HepG2 (cell line): ENCODE measurements at regions not wholly inside any gene's neighbourhood (a gene's known extent, or its start where the extent isn't known, plus 50 kb on each side); places are given as distances from the start of the nearest gene placed in this dataset.
A peak's percentile ranks its signal among the peaks of the same experiment; 100 is the strongest.

ENCODE experiments used
- ATAC-seq: fragments of 200-7000 bp; cut with Tn5 transposase; 3 replicates; pipeline ENCODE4 v1.9.1; 2020; ENCODE audit warnings: mild to moderate bottlenecking, moderate library complexity
- BruUV-seq: library from RNA; stranded (reverse); fragments of 400-500 nt; replicated peaks from 2 replicates; lab custom pipeline; 2021; lab: Mats Ljungman, UMichigan
- CTCF ChIA-PET: fragments of 300-600 bp; formaldehyde crosslinking; extraction: SDS; loops from one replicate; lab custom pipeline; 2021; ENCODE audit warnings: low total read pairs, inconsistent platforms, low intra/inter-chr PET ratio; lab: Yijun Ruan, JAX
- POLR2A ChIA-PET: fragments of 350-600 bp; sonication (Branson Sonifier 250); formaldehyde crosslinking; loops from one replicate; lab custom pipeline; 2020; ENCODE audit warnings: antibody characterized with exemption, inconsistent platforms; lab: Yijun Ruan, JAX
- DNase-seq: peaks from one replicate; pipeline ENCODE4 v3.0.0-alpha.2; 2015; ENCODE audit warnings: low spot score
- FAIRE-seq: peaks from 3 replicates; lab custom pipeline; 2011; peaks lifted over from hg19 to GRCh38; lab: Jason Lieb, UNC
- H2AFZ ChIP-seq: one replicate; pipeline ENCODE4 v1.6.1; 2011; ENCODE audit warnings: low read length, inconsistent platforms
- H3K27ac ChIP-seq: fragments of 300-600 bp; 3 replicates; pipeline ENCODE4 v1.8.0; 2011; ENCODE audit warnings: mixed run types, mild to moderate bottlenecking, mixed read lengths, low read length, inconsistent platforms; ENCODE audit not compliant: insufficient read depth; ENCODE audit errors: extremely low read length
- H3K27me3 ChIP-seq, 2 experiments: fragments of 200-600 bp in 1 of 2; 2 replicates in 1 of 2; 3 replicates in 1 of 2; pipeline versions ENCODE4 v1.6.0 to v1.8.0; 2011; ENCODE audit warnings: low read length in 2 of 2, mild to moderate bottlenecking in 2 of 2, moderate library complexity in 2 of 2, inconsistent platforms in 1 of 2; ENCODE audit not compliant: insufficient read depth in 2 of 2, control insufficient read depth in 1 of 2
- H3K36me3 ChIP-seq, 2 experiments: fragments of 200-600 bp in 1 of 2; replicated peaks in 1 of 2; 2 replicates in 1 of 2; 3 replicates in 1 of 2; pipeline versions ENCODE4 v1.5.1 to v1.8.0; 2011; ENCODE audit warnings: low read length in 2 of 2, inconsistent platforms in 1 of 2; ENCODE audit not compliant: insufficient read depth in 2 of 2, control insufficient read depth in 1 of 2
- H3K4me1 ChIP-seq: 2 replicates; pipeline ENCODE4 v1.5.1; 2012; ENCODE audit warnings: low read length, inconsistent platforms; ENCODE audit not compliant: insufficient read depth
- H3K4me2 ChIP-seq: 2 replicates; pipeline ENCODE4 v1.6.0; 2011; ENCODE audit warnings: low read depth, low read length, inconsistent platforms
- H3K4me3 ChIP-seq, 3 experiments: fragments of 200-600 bp in 1 of 3; sonication (generic), shearing (Covaris generic) in 1 of 3; replicated peaks in 1 of 3; 2 replicates each; pipeline ENCODE4 v1.5.1; 2011 to 2016; ENCODE audit warnings: low read length in 3 of 3, inconsistent platforms in 2 of 3, low read depth in 2 of 3, mild to moderate bottlenecking in 2 of 3, control low read depth in 1 of 3, mixed read lengths in 1 of 3; ENCODE audit not compliant: insufficient read depth in 1 of 3
- H3K79me2 ChIP-seq: one replicate; pipeline ENCODE4 v1.6.1; 2011; ENCODE audit warnings: low read length, inconsistent platforms; ENCODE audit not compliant: insufficient read depth
- H3K9ac ChIP-seq: 2 replicates; pipeline ENCODE4 v1.6.0; 2011; ENCODE audit warnings: mild to moderate bottlenecking, low read depth, low read length, inconsistent platforms; ENCODE audit not compliant: insufficient read depth
- H3K9me3 ChIP-seq: 2 replicates; pipeline ENCODE4 v1.5.1; 2012; ENCODE audit warnings: mild to moderate bottlenecking, low read length
- H4K20me1 ChIP-seq: 2 replicates; pipeline ENCODE4 v1.6.0; 2011; ENCODE audit warnings: inconsistent platforms, mild to moderate bottlenecking, low read length, moderate library complexity; ENCODE audit not compliant: insufficient read depth
- IKZF5 ChIP-seq: IDR thresholded peaks from 2 replicates; pipeline ENCODE4 v1.6.1; 2018; ENCODE audit warnings: missing genetic modification reagents, mild to moderate bottlenecking, missing compliant biosample characterization
- KLF6 ChIP-seq: IDR thresholded peaks from 2 replicates; pipeline ENCODE4 v1.8.0; 2016; ENCODE audit warnings: missing biosample characterization, missing genetic modification reagents
- MTF2 ChIP-seq: sonication (generic); formaldehyde crosslinking; IDR thresholded peaks from 2 replicates; pipeline ENCODE4 v1.5.0; 2020; ENCODE audit warnings: missing genetic modification reagents, borderline replicate concordance
- RAD21 ChIP-seq: fragments of 450-650 bp; formaldehyde crosslinking; IDR thresholded peaks from 2 replicates; pipeline ENCODE4 v1.5.0; 2020; ENCODE audit warnings: mild to moderate bottlenecking
- REPIN1 ChIP-seq: sonication (generic); formaldehyde crosslinking; IDR thresholded peaks from 2 replicates; pipeline ENCODE4 v1.8.0; 2022; ENCODE audit warnings: missing genetic modification reagents, low read depth, mild to moderate bottlenecking, borderline replicate concordance
- SIX1 ChIP-seq: sonication (generic); formaldehyde crosslinking; IDR thresholded peaks from 2 replicates; pipeline ENCODE4 v1.4.0; 2020; ENCODE audit warnings: missing genetic modification reagents, borderline replicate concordance
- STAG1 ChIP-seq: sonication (generic); formaldehyde crosslinking; IDR thresholded peaks from 2 replicates; pipeline ENCODE4 v1.4.0; 2020; ENCODE audit warnings: missing genetic modification reagents
- TBX3 ChIP-seq: fragments of 450-650 bp; IDR thresholded peaks from 2 replicates; pipeline ENCODE4 v1.6.1; 2017; ENCODE audit warnings: antibody characterized with exemption, mild to moderate bottlenecking, inconsistent platforms, borderline replicate concordance
- ZMYM2 ChIP-seq: sonication (generic); formaldehyde crosslinking; IDR thresholded peaks from 2 replicates; pipeline ENCODE4 v1.8.0; 2022; ENCODE audit warnings: mild to moderate bottlenecking, missing genetic modification reagents
- ZNF282 ChIP-seq: fragments of 450-650 bp; IDR thresholded peaks from 2 replicates; pipeline ENCODE4 v1.6.1; 2018; ENCODE audit not compliant: partially characterized antibody
- ZNF570 ChIP-seq: sonication (generic); formaldehyde crosslinking; IDR thresholded peaks from 2 replicates; pipeline ENCODE4 v1.4.0; 2020; ENCODE audit warnings: mild to moderate bottlenecking, missing genetic modification reagents, borderline replicate concordance
- ZNF607 ChIP-seq: sonication (generic); formaldehyde crosslinking; IDR thresholded peaks from 2 replicates; pipeline ENCODE4 v1.5.1; 2020; ENCODE audit warnings: missing genetic modification reagents, mild to moderate bottlenecking, borderline replicate concordance
- ZNF629 ChIP-seq: sonication (generic); formaldehyde crosslinking; conservative IDR thresholded peaks from 2 replicates; pipeline ENCODE4 v1.5.0; 2020; ENCODE audit warnings: missing genetic modification reagents
- ZNF691 ChIP-seq: sonication (generic); formaldehyde crosslinking; IDR thresholded peaks from 2 replicates; pipeline ENCODE4 v1.4.0; 2020; ENCODE audit warnings: missing genetic modification reagents, low read depth, mild to moderate bottlenecking, borderline replicate concordance
- ZNF749 ChIP-seq: sonication (generic); formaldehyde crosslinking; IDR thresholded peaks from 2 replicates; pipeline ENCODE4 v1.8.0; 2022; ENCODE audit warnings: mild to moderate bottlenecking, missing genetic modification reagents, moderate library complexity, borderline replicate concordance
- ZNF800 ChIP-seq: sonication (generic); formaldehyde crosslinking; IDR thresholded peaks from 2 replicates; pipeline ENCODE4 v1.4.0; 2020; ENCODE audit warnings: missing genetic modification reagents
- WGBS: methylation state at CpG from one replicate; pipeline ENCODE4 v1.1.6; 2017; ENCODE audit warnings: low lambda C conversion rate; 5-methylcytosine and 5-hydroxymethylcytosine counted together
- in situ Hi-C: cut with HindIII; loops from 2 replicates; pipeline ENCODE4 v1.10.0; 2017; ENCODE audit warnings: low pct_unique_long_range_greater_than_20kb; ENCODE audit not compliant: extremely low pct_ligation_motif_present
- intact Hi-C: fragments of 100-400 bp; cut with micrococcal nuclease; formaldehyde crosslinking; loops from one replicate; pipeline ENCODE4 v1.10.0; 2022; ENCODE audit not compliant: unreplicated experiment
- TF ChIP-seq, protein P1 (sequence below): sonication (generic); formaldehyde crosslinking; IDR thresholded peaks from 2 replicates; pipeline ENCODE4 v1.5.0; 2020; ENCODE audit warnings: mild to moderate bottlenecking, missing genetic modification reagents, moderate library complexity

DNA sequence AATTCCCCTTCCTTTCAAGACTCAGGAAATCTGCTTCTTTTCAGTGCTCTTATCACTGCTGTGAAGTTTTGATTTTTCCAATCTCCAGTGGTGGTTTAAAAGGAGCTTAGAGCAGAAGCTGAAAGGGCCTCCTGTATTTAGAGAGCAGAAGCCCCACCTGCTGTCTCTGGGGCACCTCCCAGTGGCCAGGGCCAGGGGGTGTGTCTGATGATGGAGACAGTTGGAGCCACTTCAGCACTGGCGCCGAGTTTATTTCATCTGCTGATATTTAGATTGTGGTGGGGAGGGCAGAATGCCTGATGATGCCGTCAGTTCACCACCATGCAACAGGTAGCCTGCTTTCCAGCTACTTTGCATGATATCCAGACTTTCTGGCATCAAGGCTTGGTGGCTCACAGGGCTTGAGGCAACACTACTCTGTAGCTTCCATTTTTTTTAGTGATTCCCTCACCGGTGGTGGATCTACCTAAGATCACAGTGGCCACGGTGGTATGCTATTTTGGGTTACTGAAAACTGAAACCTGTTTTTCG lies 371.9 kb downstream of the KCNRG start (continued):
- no peak for TF ChIP-seq IKZF5 (CRISPR knock-in tag)
- TF ChIP-seq RAD21 (CRISPR knock-in tag) = peak; percentile 36; the same call in 1 of the 2 replicates
- TF ChIP-seq ZNF691 (CRISPR knock-in tag) = no peak
- no peak for TF ChIP-seq ZNF607 (CRISPR knock-in tag)
- no peak for TF ChIP-seq SIX1 (CRISPR knock-in tag)
- TF ChIP-seq ZNF629 (CRISPR knock-in tag) = no peak
- TF ChIP-seq STAG1 (CRISPR knock-in tag) = peak; percentile 68
- TF ChIP-seq, protein P1, sequence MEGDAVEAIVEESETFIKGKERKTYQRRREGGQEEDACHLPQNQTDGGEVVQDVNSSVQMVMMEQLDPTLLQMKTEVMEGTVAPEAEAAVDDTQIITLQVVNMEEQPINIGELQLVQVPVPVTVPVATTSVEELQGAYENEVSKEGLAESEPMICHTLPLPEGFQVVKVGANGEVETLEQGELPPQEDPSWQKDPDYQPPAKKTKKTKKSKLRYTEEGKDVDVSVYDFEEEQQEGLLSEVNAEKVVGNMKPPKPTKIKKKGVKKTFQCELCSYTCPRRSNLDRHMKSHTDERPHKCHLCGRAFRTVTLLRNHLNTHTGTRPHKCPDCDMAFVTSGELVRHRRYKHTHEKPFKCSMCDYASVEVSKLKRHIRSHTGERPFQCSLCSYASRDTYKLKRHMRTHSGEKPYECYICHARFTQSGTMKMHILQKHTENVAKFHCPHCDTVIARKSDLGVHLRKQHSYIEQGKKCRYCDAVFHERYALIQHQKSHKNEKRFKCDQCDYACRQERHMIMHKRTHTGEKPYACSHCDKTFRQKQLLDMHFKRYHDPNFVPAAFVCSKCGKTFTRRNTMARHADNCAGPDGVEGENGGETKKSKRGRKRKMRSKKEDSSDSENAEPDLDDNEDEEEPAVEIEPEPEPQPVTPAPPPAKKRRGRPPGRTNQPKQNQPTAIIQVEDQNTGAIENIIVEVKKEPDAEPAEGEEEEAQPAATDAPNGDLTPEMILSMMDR = peak; percentile 46
- no peak for TF ChIP-seq MTF2 (CRISPR knock-in tag)

GRCh38 chr13:50388481-50388880 lies 373.2 kb downstream of the KCNRG start:
- H3K79me2 ChIP-seq = no peaks in the 10 kb centered on the region
- H3K36me3 ChIP-seq = peaks cover 0 to 2% of the 10 kb centered on the region in 2 experiments; a peak in 1 of 5 replicates
- H2AFZ ChIP-seq = no peak overlapping the region
- FAIRE-seq (no peak), ATAC-seq (no peak), DNase-seq (no peak)
- BruUV-seq = no TSS peak
- POLR2A ChIA-PET = no interaction called here
- H3K9ac ChIP-seq = no peak overlapping the region
- WGBS = 95% methylated on average over 3 of the region's 3 CpGs
- no peak overlapping the region for H3K4me3 ChIP-seq
- CTCF ChIA-PET = no interaction called here
- H3K4me2 ChIP-seq = no peak overlapping the region
- in situ Hi-C loops = no loop called here
- no peak overlapping the region for H3K27ac ChIP-seq
- peaks cover 27% of the 10 kb centered on the region for H3K4me1 ChIP-seq
- H3K9me3 ChIP-seq = no peaks in the 10 kb centered on the region
- H3K27me3 ChIP-seq = no peaks in the 10 kb centered on the region; a peak in 1 of 5 replicates
- intact Hi-C loops = no loop called here
- no peaks in the 10 kb centered on the region for H4K20me1 ChIP-seq
- TF ChIP-seq ZMYM2 (CRISPR knock-in tag) (no peak), ZNF800 (CRISPR knock-in tag) (no peak), REPIN1 (no peak), TBX3 (no peak), ZNF282 (no peak), KLF6 (no peak), ZNF749 (CRISPR knock-in tag) (no peak), ZNF570 (CRISPR knock-in tag) (no peak)
